ENCODE measurements at regions not wholly inside any gene's neighbourhood (a gene's known extent, or its start where the extent isn't known, plus 50 kb on each side); places are given as distances from the start of the nearest gene placed in this dataset.
"Not testable (repeated sequence)": the region's sequence is repeated elsewhere in the genome, so short reads cannot be mapped to it uniquely, and the experiment has no call there.

GRCh38 chr10:14425034-14425433 is 94.3 kb upstream of the FRMD4A start:
- no peak for DNase-seq (ENCODE audit: low spot score)

- DNase-seq (ENCODE audit: low spot score), result no peak
Measured at GRCh38 chr10:14423111-14423744, 92.5 kb upstream of the FRMD4A start.

- no peak for DNase-seq (ENCODE audit: low spot score)
Measured at GRCh38 chr10:14422431-14422830, 91.7 kb upstream of the FRMD4A start.

- no peak for DNase-seq (ENCODE audit: low spot score)
Measured at GRCh38 chr10:14421941-14422340, 91.2 kb upstream of the FRMD4A start.

GRCh38 chr10:14417336-14417735 is 86.6 kb upstream of the FRMD4A start:
- DNase-seq (ENCODE audit: low spot score), result not testable (repeated sequence)

GRCh38 chr10:14416308-14416700 is 85.6 kb upstream of the FRMD4A start:
- DNase-seq (ENCODE audit: low spot score), result no peak

- no peak for DNase-seq (ENCODE audit: low spot score)
Measured at GRCh38 chr10:14415676-14416307, 85.1 kb upstream of the FRMD4A start.

- DNase-seq (ENCODE audit: low spot score), result no peak
Measured at GRCh38 chr10:14414901-14415300, 84.2 kb upstream of the FRMD4A start.

- no peak for DNase-seq (ENCODE audit: low spot score)
Measured at GRCh38 chr10:14413523-14413922, 82.8 kb upstream of the FRMD4A start.

- DNase-seq (ENCODE audit: low spot score), result no peak
Measured at GRCh38 chr10:14412624-14413023, 81.9 kb upstream of the FRMD4A start.

- DNase-seq (ENCODE audit: low spot score), result no peak
Measured at GRCh38 chr10:14409856-14410458, 79.2 kb upstream of the FRMD4A start.

- no peak for DNase-seq (ENCODE audit: low spot score)
Measured at GRCh38 chr10:14409247-14409646, 78.5 kb upstream of the FRMD4A start.

GRCh38 chr10:14408139-14408538 is 77.4 kb upstream of the FRMD4A start:
- DNase-seq (ENCODE audit: low spot score), result no peak

GRCh38 chr10:14407567-14407966 is 76.8 kb upstream of the FRMD4A start:
- no peak for DNase-seq (ENCODE audit: low spot score)

- no peak for DNase-seq (ENCODE audit: low spot score)
Measured at GRCh38 chr10:14405076-14406065, 74.6 kb upstream of the FRMD4A start.

- no peak for DNase-seq (ENCODE audit: low spot score)
Measured at GRCh38 chr10:14403881-14404623, 73.3 kb upstream of the FRMD4A start.

- no peak for DNase-seq (ENCODE audit: low spot score)
Measured at GRCh38 chr10:14403359-14403758, 72.6 kb upstream of the FRMD4A start.

GRCh38 chr10:14399641-14400040 is 68.9 kb upstream of the FRMD4A start:
- no peak for DNase-seq (ENCODE audit: low spot score)

GRCh38 chr10:14397066-14397465 is 66.3 kb upstream of the FRMD4A start:
- DNase-seq (ENCODE audit: low spot score), result no peak

GRCh38 chr10:14396411-14397048 is 65.8 kb upstream of the FRMD4A start:
- no peak for DNase-seq (ENCODE audit: low spot score)

GRCh38 chr10:14394179-14394578 is 63.5 kb upstream of the FRMD4A start:
- DNase-seq (ENCODE audit: low spot score), result no peak

Measured in hematopoietic multipotent progenitor cell treated with erythropoietin and hydrocortisone succinate and interleukin-3 and kit ligand, for 15 days (in vitro differentiated cells).